Stimulated activated CD8-positive, alpha-beta memory T cell treated with anti-CD3 and anti-CD28 coated beads, Interleukin-12 subunit alpha, Interleukin-12 subunit beta, amount 100 ng/mL, for 1 hour (primary cell): ENCODE measurements at regions not wholly inside any gene's neighbourhood (a gene's known extent, or its start where the extent isn't known, plus 50 kb on each side); places are given as distances from the start of the nearest gene placed in this dataset.

Experiments
- DNase-seq: peaks from one replicate; pipeline ENCODE4 v3.0.0-alpha.2; 2020; ENCODE audit warnings: low read depth

DNA sequence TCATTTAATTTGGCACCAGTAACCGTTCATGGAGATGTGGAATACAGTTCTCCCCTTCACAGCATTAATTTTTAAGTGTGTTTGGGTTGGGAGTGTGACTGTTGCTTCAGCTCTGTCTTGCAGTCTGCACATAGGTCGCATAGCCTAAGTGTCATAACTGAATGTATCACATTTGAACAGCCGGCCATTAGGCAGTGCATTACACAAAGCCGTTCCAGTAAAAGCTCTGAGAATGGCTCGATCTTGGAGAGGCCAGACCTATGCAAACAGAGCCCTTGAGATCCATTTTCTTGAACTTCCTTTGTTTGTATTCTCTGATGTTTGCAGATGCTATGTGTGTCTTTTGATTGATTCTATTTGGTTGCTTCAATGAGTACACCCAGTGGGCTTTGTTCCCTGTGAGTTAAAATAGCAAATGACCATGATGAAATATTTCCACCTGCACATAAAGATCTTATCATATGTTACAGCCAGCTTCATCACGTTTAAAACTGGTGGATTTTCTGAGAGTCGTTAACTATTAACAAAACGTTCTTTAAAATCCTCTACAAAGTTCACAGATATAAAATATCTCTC is 1104.9 kb upstream of the SLC10A2 start:
- DNase-seq: no peak

GRCh38 chr13:104163866-104164630 is 1097.8 kb upstream of the SLC10A2 start:
- DNase-seq: no peak

GRCh38 chr13:104160536-104160935 is 1094.3 kb upstream of the SLC10A2 start:
- no peak for DNase-seq

- DNase-seq: no peak
Observed at GRCh38 chr13:104143760-104144416, 1077.7 kb upstream of the SLC10A2 start.

DNA sequence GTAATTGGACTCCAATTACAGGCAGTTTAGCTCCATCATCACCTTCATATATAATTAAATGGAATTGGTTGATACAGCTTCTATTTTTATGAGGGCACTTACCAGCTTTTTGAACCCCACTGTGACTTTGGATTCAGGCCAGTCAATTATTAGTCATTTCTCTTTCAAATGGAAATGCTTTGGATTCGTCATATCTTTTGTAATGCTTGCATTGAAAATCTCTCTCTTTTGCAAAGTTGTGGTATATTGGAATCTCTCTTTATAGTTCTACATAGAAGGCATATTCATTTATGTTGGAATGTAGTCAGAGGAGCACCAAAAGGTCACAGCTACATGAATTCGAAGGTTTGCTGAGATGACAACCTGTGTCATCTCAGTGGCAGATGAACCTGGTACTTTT is 1074.3 kb upstream of the SLC10A2 start:
- DNase-seq: no peak

- no peak for DNase-seq
Observed at GRCh38 chr13:104137416-104137815, 1071.2 kb upstream of the SLC10A2 start.

DNA sequence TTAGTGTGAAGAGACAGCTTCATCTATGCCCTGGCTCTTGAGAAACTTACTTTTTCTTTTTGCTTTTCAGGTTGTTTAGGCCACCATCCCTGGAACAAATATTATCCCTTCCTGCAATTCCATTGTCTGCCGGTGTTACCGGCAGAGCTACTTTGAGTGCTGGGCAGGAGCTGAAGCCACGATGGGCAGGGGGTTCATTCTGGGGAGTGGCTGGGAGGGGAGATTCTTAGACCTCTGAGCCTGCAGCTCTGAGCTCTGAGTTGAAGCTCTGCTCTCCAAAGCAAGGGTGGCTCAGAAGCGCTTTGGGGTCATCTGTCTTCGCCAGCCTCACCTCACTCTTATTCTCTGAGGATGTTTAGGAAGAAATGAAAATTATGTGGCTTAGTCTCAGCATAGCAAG is 1066.6 kb upstream of the SLC10A2 start:
- DNase-seq: no peak

DNA sequence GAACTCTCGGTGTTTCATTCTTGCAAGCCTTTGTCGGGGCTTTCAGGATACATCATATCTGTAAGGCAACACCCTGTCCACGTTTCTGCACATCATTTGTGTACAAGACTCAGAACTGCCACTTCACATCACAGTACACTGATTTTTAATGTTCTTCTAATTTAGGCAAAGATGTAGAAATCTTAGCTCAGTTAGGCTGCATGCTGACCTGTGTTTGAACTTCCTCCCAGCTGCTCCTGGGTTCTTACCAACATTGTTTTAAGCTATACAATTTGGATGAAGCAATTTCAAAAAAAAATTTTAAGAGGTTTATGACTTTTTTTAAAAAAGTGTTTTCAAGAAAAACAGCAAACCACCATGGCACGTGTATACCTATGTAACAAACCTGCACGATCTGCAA is 1047.9 kb upstream of the SLC10A2 start:
- DNase-seq: no peak

DNA sequence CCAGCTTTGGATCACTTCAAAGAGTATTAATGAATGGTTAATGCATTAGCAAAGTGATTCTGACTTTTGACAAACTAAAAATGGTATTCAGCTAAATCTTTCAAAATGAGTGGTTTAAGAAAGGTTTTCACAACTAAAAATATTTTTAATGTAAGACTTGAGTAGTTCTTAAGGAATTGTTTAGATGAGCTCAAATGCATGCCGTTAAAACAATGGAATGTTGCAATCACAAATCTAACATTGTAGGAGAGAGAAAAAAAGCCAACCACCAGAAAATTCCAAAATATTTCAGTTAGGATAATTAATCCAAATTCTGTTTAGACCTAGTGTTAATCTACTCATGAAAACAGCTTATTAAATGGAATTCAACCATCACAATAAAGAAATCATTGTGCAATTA is 1044.8 kb upstream of the SLC10A2 start:
- no peak for DNase-seq

DNA sequence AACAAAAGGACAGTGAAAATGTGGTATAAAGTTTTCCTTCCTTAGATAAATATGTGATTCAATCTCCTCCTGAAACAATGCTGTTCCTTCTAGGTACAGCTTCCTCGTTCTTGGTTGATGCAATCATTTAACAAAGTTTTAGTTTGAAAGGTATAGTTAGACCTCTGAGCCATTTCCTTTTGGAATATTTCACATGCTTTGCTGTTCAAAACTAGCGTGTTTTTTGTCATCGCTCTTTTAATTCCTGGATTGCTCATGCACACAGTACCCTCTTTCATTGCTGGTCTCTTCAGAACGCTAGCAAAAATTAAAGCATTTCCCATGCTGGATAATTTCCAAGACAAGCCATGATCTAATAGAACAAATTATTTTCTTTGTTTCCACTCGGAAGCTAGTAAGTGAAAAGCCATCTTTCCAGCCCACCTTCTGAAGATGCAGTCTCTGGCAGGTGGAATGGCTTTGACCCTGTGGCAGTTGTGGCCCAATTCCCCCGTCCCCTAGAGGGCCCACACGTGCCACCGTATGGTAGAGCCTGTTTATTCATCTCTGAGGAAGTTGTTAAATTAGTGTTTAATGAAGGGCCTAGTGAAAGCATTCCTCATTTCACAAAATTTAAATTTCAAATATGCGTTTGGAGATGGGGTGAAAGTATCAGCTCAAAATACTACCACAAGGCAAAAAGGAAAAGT is 1040.6 kb upstream of the SLC10A2 start:
- DNase-seq: no peak

GRCh38 chr13:104105418-104106355 is 1039.5 kb upstream of the SLC10A2 start:
- no peak for DNase-seq

GRCh38 chr13:104099750-104100149 is 1033.5 kb upstream of the SLC10A2 start:
- no peak for DNase-seq

GRCh38 chr13:104098421-104098820 is 1032.2 kb upstream of the SLC10A2 start:
- DNase-seq: no peak

GRCh38 chr13:104086759-104087158 is 1020.5 kb upstream of the SLC10A2 start:
- DNase-seq: no peak

DNA sequence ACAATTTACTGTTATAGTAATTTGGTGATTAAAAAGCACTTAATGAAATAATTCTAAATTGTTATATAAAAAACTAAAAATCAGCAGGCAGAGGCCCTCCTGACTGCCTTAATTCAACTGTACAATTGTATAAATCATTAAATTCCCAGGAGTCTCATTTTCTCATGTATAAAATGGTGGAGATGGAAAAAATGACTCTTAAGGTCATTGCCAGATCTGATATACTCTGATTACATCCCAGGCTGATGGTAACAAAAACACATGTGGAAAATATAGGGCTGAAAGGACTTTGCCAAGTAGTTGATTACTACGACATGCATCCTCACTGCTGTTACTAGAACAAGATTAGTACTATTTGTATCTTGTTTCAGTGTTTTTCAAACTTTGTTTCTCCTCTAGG is 1020.0 kb upstream of the SLC10A2 start:
- DNase-seq: no peak

- DNase-seq: no peak
Observed at GRCh38 chr13:104085611-104086010, 1019.4 kb upstream of the SLC10A2 start.

GRCh38 chr13:104074326-104074725 is 1008.1 kb upstream of the SLC10A2 start:
- no peak for DNase-seq

- DNase-seq: no peak
Observed at GRCh38 chr13:104071806-104072205, 1005.6 kb upstream of the SLC10A2 start.

- DNase-seq: no peak
Observed at GRCh38 chr13:104065328-104065727, 999.1 kb upstream of the SLC10A2 start.

DNA sequence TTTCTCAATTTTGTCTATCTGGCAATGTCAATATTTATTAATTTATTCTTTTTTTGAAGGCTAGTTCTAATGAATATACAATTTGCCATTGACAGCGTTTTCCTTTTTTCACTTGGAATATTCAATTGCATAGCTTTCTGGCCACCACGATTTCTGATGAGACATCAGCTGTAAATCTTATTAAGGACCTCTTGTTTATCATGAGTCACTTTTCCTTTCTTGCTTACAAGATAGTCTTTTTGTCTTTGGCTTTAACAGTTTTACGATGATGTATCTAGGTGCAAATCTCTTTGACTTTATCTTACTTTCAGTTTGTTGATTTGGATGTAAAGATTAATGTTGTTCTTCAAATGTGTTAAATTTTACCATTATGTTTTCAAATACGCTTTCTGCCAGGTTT is 991.6 kb upstream of the SLC10A2 start:
- DNase-seq: no peak

GRCh38 chr13:104045907-104046306 is 979.7 kb upstream of the SLC10A2 start:
- no peak for DNase-seq

- no peak for DNase-seq
Observed at GRCh38 chr13:104043184-104043583, 977.0 kb upstream of the SLC10A2 start.
